Fibroblast of lung (primary cell): ENCODE measurements at regions not wholly inside any gene's neighbourhood (a gene's known extent, or its start where the extent isn't known, plus 50 kb on each side); places are given as distances from the start of the nearest gene placed in this dataset.

Experiments
- DNase-seq, 2 donors: peaks; one replicate each; pipeline versions ENCODE4 v3.0.0 to v3.0.0-alpha.2; 2010; ENCODE audit warnings: low read depth in 2 of 2
- H2AFZ ChIP-seq: 2 replicates; pipeline ENCODE4 v1.5.1; 2012; ENCODE audit warnings: low read length, control low read depth, inconsistent platforms
- H3K27ac ChIP-seq: 2 replicates; pipeline ENCODE4 v1.5.1; 2011; ENCODE audit warnings: low read length, control low read depth; ENCODE audit not compliant: insufficient read depth
- H3K27me3 ChIP-seq: 2 replicates; pipeline ENCODE4 v1.5.1; 2011; ENCODE audit warnings: mild to moderate bottlenecking, low read length; ENCODE audit not compliant: control insufficient read depth, insufficient read depth
- H3K36me3 ChIP-seq: 2 replicates; pipeline ENCODE4 v1.5.1; 2011; ENCODE audit warnings: low read length; ENCODE audit not compliant: control insufficient read depth, insufficient read depth
- H3K4me1 ChIP-seq: 2 replicates; pipeline ENCODE4 v1.5.1; 2011; ENCODE audit warnings: low read length; ENCODE audit not compliant: control insufficient read depth, insufficient read depth; ENCODE audit errors: extremely low read depth
- H3K4me2 ChIP-seq: 2 replicates; pipeline ENCODE4 v1.5.1; 2011; ENCODE audit warnings: low read length, control low read depth; ENCODE audit not compliant: insufficient read depth; ENCODE audit errors: extremely low read depth
- H3K4me3 ChIP-seq, 4 experiments: fragments of 200-600 bp in 1 of 4; sonication (generic) in 1 of 4; replicated peaks in 1 of 4; 2 replicates each; pipeline ENCODE4 v1.5.1; 2011 to 2016; ENCODE audit warnings: low read length in 4 of 4, low read depth in 3 of 4, mild to moderate bottlenecking in 3 of 4, control low read depth in 2 of 4, inconsistent platforms in 1 of 4, mixed read lengths in 1 of 4; ENCODE audit not compliant: insufficient read depth in 1 of 4; ENCODE audit errors: control extremely low read depth in 1 of 4
- H3K79me2 ChIP-seq: 2 replicates; pipeline ENCODE4 v1.5.1; 2012; ENCODE audit warnings: mild to moderate bottlenecking, low read length, inconsistent platforms; ENCODE audit not compliant: control insufficient read depth, insufficient read depth
- H3K9ac ChIP-seq: 2 replicates; pipeline ENCODE4 v1.5.1; 2011; ENCODE audit warnings: mild to moderate bottlenecking, low read length, control low read depth; ENCODE audit not compliant: insufficient read depth
- H3K9me3 ChIP-seq: 2 replicates; pipeline ENCODE4 v1.5.1; 2012; ENCODE audit warnings: low read depth, low read length; ENCODE audit not compliant: control insufficient read depth, insufficient read depth
- H4K20me1 ChIP-seq: 2 replicates; pipeline ENCODE4 v1.5.1; 2011; ENCODE audit warnings: low read length; ENCODE audit not compliant: control insufficient read depth, insufficient read depth; ENCODE audit errors: extremely low read depth
- CTCF ChIP-seq, 2 donors: IDR thresholded peaks in 1 of 2; conservative IDR thresholded peaks in 1 of 2; 1 replicate in 1 of 2; 2 replicates in 1 of 2; pipeline ENCODE4 v1.5.1; 2011 to 2012; ENCODE audit warnings: low read length in 2 of 2, control low read depth in 1 of 2, inconsistent platforms in 1 of 2, low read depth in 1 of 2, mild to moderate bottlenecking in 1 of 2
- EZH2 ChIP-seq: IDR thresholded peaks from 2 replicates; pipeline ENCODE4 v1.5.1; 2012; ENCODE audit warnings: low read length, control low read depth, mild to moderate bottlenecking; ENCODE audit errors: missing control alignments

GRCh38 chr5:82419559-82420332, 141.6 kb upstream of the RPS23 start:
- Histone ChIP-seq H3K36me3 (no peaks in the 10 kb centered on the region), H3K79me2 (no peaks in the 10 kb centered on the region), H3K9ac (no peak overlapping the region), H2AFZ (no peak overlapping the region), H3K4me3 (no peak overlapping the region), H3K9me3 (no peaks in the 10 kb centered on the region), H3K27ac (no peak overlapping the region), H3K4me1 (peaks cover 5% of the 10 kb centered on the region), H3K27me3 (no peaks in the 10 kb centered on the region), H3K4me2 (no peak overlapping the region), H4K20me1 (no peaks in the 10 kb centered on the region)
- DNase-seq = no peak
- TF ChIP-seq EZH2 = no peak
- no peak for TF ChIP-seq CTCF (conservative IDR thresholded peaks at IDR 0.05 in 1 of 2, IDR thresholded peaks at IDR 0.05 in 1 of 2; ENCODE audit: low read depth in 1 of 2, low read length in 2 of 2)

GRCh38 chr5:82418608-82418950, 140.4 kb upstream of the RPS23 start:
- Histone ChIP-seq H2AFZ (no peak overlapping the region), H3K4me2 (no peak overlapping the region), H3K4me1 (peaks cover 6% of the 10 kb centered on the region), H3K9me3 (no peaks in the 10 kb centered on the region), H3K27ac (no peak overlapping the region), H3K79me2 (no peaks in the 10 kb centered on the region), H3K27me3 (no peaks in the 10 kb centered on the region), H3K9ac (no peak overlapping the region), H3K4me3 (no peak overlapping the region), H3K36me3 (no peaks in the 10 kb centered on the region), H4K20me1 (no peaks in the 10 kb centered on the region)
- peak in 1 of 2 donors; percentile 49 for DNase-seq
- TF ChIP-seq CTCF (conservative IDR thresholded peaks at IDR 0.05 in 1 of 2, IDR thresholded peaks at IDR 0.05 in 1 of 2; ENCODE audit: low read depth in 1 of 2, low read length in 2 of 2) (no peak), EZH2 (no peak)

- no peak overlapping the region for H3K4me3 ChIP-seq
- H3K4me2 ChIP-seq = no peak overlapping the region
- H3K27ac ChIP-seq = no peak overlapping the region
- H3K79me2 ChIP-seq = no peaks in the 10 kb centered on the region
- no peaks in the 10 kb centered on the region for H3K36me3 ChIP-seq
- H3K4me1 ChIP-seq = peaks cover 11% of the 10 kb centered on the region
- no peak overlapping the region for H2AFZ ChIP-seq
- H4K20me1 ChIP-seq = no peaks in the 10 kb centered on the region
- H3K27me3 ChIP-seq = no peaks in the 10 kb centered on the region
- DNase-seq = peak in 1 of 2 donors; percentile 67
- no peak for TF ChIP-seq EZH2
- no peak for TF ChIP-seq CTCF (conservative IDR thresholded peaks at IDR 0.05 in 1 of 2, IDR thresholded peaks at IDR 0.05 in 1 of 2; ENCODE audit: low read depth in 1 of 2, low read length in 2 of 2)
- H3K9ac ChIP-seq = no peak overlapping the region
- H3K9me3 ChIP-seq = no peaks in the 10 kb centered on the region
Measured at GRCh38 chr5:82417776-82418607, 139.8 kb upstream of the RPS23 start.
